HG03460 (cell line): ENCODE measurements at regions not wholly inside any gene's neighbourhood (a gene's known extent, or its start where the extent isn't known, plus 50 kb on each side); places are given as distances from the start of the nearest gene placed in this dataset.
"Not testable (repeated sequence)": the region's sequence is repeated elsewhere in the genome, so short reads cannot be mapped to it uniquely, and the experiment has no call there.

Experiments
- ATAC-seq: cut with Tn5 transposase; IDR thresholded peaks from one replicate; pipeline ENCODE4 v1.9.1; 2021; ENCODE audit not compliant: unreplicated experiment

GRCh38 chr9:88287972-88288371, 100.3 kb upstream of the SPIN1 start:
- no peak for ATAC-seq

GRCh38 chr9:88280816-88281382, 107.3 kb upstream of the SPIN1 start:
- no peak for ATAC-seq

- no peak for ATAC-seq
These were observed 110.2 kb upstream of the SPIN1 start for GRCh38 chr9:88278036-88278435.

GRCh38 chr9:88274078-88274477, 114.2 kb upstream of the SPIN1 start:
- ATAC-seq = no peak

GRCh38 chr9:88272986-88273385, 115.3 kb upstream of the SPIN1 start:
- ATAC-seq = no peak

- no peak for ATAC-seq
These were observed 117.8 kb upstream of the SPIN1 start for GRCh38 chr9:88270413-88270812.

- ATAC-seq = no peak
These were observed 119.4 kb upstream of the SPIN1 start for GRCh38 chr9:88268886-88269285.

GRCh38 chr9:88267283-88267682, 121.0 kb upstream of the SPIN1 start:
- ATAC-seq = no peak

- ATAC-seq = no peak
These were observed 121.8 kb upstream of the SPIN1 start for GRCh38 chr9:88266416-88266815.

GRCh38 chr9:88259001-88259400, 120.7 kb upstream of the SPATA31C2 start:
- no peak for ATAC-seq

- ATAC-seq = no peak
These were observed 120.3 kb upstream of the SPATA31C2 start for GRCh38 chr9:88258601-88259000.

GRCh38 chr9:88258024-88258423, 119.7 kb upstream of the SPATA31C2 start:
- ATAC-seq = no peak

GRCh38 chr9:88256216-88256615, 117.9 kb upstream of the SPATA31C2 start:
- no peak for ATAC-seq

- not testable (repeated sequence) for ATAC-seq
These were observed 117.5 kb upstream of the SPATA31C2 start for GRCh38 chr9:88255806-88256205.

- no peak for ATAC-seq
These were observed 113.6 kb upstream of the SPATA31C2 start for GRCh38 chr9:88251903-88252302.

GRCh38 chr9:88243736-88244135, 105.5 kb upstream of the SPATA31C2 start:
- no peak for ATAC-seq

GRCh38 chr9:88242879-88243278, 104.6 kb upstream of the SPATA31C2 start:
- ATAC-seq = no peak

GRCh38 chr9:88237991-88238571, 99.8 kb upstream of the SPATA31C2 start:
- no peak for ATAC-seq

GRCh38 chr9:88237479-88237961, 99.2 kb upstream of the SPATA31C2 start:
- no peak for ATAC-seq

GRCh38 chr9:88236511-88237478, 98.5 kb upstream of the SPATA31C2 start:
- ATAC-seq = no peak

GRCh38 chr9:88235615-88236014, 97.3 kb upstream of the SPATA31C2 start:
- ATAC-seq = no peak

- ATAC-seq = no peak
These were observed 95.8 kb upstream of the SPATA31C2 start for GRCh38 chr9:88234114-88234513.
